Body of pancreas (tissue), 4 donors: ENCODE measurements at regions not wholly inside any gene's neighbourhood (a gene's known extent, or its start where the extent isn't known, plus 50 kb on each side); places are given as distances from the start of the nearest gene placed in this dataset.

ENCODE experiments used
- ATAC-seq: fragments of 150-250 bp; one replicate; pipeline ENCODE4 v1.9.1; 2016
- DNase-seq, 4 donors: peaks; one replicate each; pipeline ENCODE4 v3.0.0-alpha.2; 2019
- H3K27ac ChIP-seq, 4 donors: fragments of 200-600 bp; sonication (generic); 1 replicate in 3 of 4; 2 replicates in 1 of 4; pipeline versions ENCODE4 v1.5.1 to v1.6.1; 2016 to 2019; ENCODE audit warnings: mild to moderate bottlenecking in 1 of 4, mixed read lengths in 1 of 4, moderate library complexity in 1 of 4
- H3K27me3 ChIP-seq, 2 donors: fragments of 200-600 bp; sonication (generic); one replicate each; pipeline ENCODE4 v1.6.0; 2016; ENCODE audit warnings: mild to moderate bottlenecking in 1 of 2
- H3K36me3 ChIP-seq, 2 donors: fragments of 200-600 bp; sonication (generic); replicated peaks in 1 of 2; 2 replicates each; pipeline ENCODE4 v1.5.1; 2016; ENCODE audit warnings: low read depth in 2 of 2; ENCODE audit not compliant: insufficient read depth in 1 of 2
- H3K4me1 ChIP-seq: fragments of 200-600 bp; sonication (generic); one replicate; pipeline ENCODE4 v1.6.0; 2016
- H3K4me3 ChIP-seq, 2 donors: fragments of 200-600 bp; sonication (generic); 1 replicate in 1 of 2; 2 replicates in 1 of 2; pipeline ENCODE4 v1.5.1; 2016 to 2019
- H3K9me3 ChIP-seq, 3 donors: fragments of 200-600 bp; sonication (generic); 1 replicate in 2 of 3; 2 replicates in 1 of 3; pipeline ENCODE4 v1.5.1; 2016
- POLR2A ChIP-seq, 3 donors: fragments of 450-650 bp; IDR thresholded peaks; one replicate each; pipeline ENCODE4 v1.6.1; 2016; ENCODE audit warnings: antibody characterized with exemption in 3 of 3, mild to moderate bottlenecking in 2 of 3
- WGBS, 2 donors: methylation state at CpG; one replicate each; pipeline ENCODE4 v1.1.5; 2017; 5-methylcytosine and 5-hydroxymethylcytosine counted together
- intact Hi-C: fragments of 100-400 bp; cut with DNase I; formaldehyde crosslinking; loops from one replicate; pipeline ENCODE4 v1.15.1; 2023
- TF ChIP-seq, protein P1 (sequence below), 7 experiments: fragments of 450-650 bp in 4 of 7; fragments of 200-600 bp in 3 of 7; sonication (generic) in 3 of 7; IDR thresholded peaks; one replicate each; pipeline ENCODE4 v1.5.1; 2016 to 2019; ENCODE audit warnings: antibody characterized with exemption in 7 of 7

DNA sequence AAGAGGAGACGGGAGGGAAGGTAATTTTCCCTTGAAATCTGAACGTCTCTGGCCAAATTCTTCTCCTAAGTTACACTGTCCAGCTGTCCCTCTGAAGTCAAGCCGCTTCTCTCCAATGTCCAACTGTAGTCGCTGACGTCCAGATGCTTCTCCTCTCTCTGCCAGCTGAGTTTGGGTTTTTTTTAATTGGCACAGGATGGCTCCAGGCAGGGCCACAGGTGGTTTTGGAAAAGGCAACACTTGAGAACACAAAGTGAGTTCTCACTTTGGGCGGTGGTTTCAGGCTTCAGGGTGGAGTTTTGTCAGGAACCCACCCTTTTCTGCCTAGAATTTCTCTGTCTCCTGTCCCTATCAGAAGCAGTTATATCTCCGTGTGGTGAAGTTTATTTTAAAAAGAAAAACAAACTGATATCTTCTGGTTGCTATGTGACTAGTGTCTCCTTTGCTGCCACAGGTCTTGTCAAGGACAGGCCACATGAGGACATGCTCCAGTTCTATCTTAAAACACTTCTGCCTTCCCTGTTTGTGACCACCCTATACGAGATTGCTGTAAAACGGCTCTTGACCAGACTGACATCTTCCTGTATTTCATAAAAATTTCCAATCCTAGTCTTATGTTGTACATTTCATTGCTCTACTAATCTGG lies 472.3 kb upstream of the ADGRL4 start:
- Histone ChIP-seq H3K36me3 (no peaks in the 10 kb centered on the region), H3K27me3 (no peaks in the 10 kb centered on the region), H3K4me3 (no peak overlapping the region), H3K9me3 (no peaks in the 10 kb centered on the region), H3K27ac (no peak overlapping the region), H3K4me1 (no peaks in the 10 kb centered on the region)
- no peak for DNase-seq
- WGBS, 2 donors, result 55% methylated on average over 9 of the region's 9 CpGs
- intact Hi-C loops, result no loop called here
- TF ChIP-seq POLR2A (IDR thresholded peaks at IDR 0.05), result no peak
- TF ChIP-seq, protein P1, sequence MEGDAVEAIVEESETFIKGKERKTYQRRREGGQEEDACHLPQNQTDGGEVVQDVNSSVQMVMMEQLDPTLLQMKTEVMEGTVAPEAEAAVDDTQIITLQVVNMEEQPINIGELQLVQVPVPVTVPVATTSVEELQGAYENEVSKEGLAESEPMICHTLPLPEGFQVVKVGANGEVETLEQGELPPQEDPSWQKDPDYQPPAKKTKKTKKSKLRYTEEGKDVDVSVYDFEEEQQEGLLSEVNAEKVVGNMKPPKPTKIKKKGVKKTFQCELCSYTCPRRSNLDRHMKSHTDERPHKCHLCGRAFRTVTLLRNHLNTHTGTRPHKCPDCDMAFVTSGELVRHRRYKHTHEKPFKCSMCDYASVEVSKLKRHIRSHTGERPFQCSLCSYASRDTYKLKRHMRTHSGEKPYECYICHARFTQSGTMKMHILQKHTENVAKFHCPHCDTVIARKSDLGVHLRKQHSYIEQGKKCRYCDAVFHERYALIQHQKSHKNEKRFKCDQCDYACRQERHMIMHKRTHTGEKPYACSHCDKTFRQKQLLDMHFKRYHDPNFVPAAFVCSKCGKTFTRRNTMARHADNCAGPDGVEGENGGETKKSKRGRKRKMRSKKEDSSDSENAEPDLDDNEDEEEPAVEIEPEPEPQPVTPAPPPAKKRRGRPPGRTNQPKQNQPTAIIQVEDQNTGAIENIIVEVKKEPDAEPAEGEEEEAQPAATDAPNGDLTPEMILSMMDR (IDR thresholded peaks at IDR 0.05), result no peak
- ATAC-seq, result no peak

DNA sequence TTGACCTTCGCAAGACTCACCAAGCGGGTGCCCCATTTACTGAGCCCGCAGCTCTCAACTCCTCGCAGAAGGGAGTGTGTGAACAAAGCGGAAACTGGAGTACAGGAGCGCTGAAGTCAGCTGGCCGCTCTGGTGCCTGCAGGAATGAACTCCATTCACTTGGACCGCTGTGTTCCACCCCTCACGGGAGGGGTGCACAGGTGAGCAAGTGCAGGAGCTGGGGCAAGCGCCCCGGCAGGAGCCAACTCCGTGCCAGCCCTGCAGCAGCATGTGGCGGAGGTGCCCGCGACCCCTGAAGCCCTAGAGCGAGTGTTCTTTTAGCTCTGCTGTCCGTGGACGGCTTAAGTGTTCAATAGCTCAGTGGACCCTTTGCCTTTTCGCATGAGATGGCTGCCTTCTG lies 471.6 kb upstream of the ADGRL4 start:
- no peaks in the 10 kb centered on the region for H3K36me3 ChIP-seq
- no peak for TF ChIP-seq POLR2A (IDR thresholded peaks at IDR 0.05)
- TF ChIP-seq, protein P1 (IDR thresholded peaks at IDR 0.05), result no peak
- ATAC-seq (no peak), DNase-seq (no peak)
- H3K4me3 ChIP-seq, result no peak overlapping the region
- intact Hi-C loops, result no loop called here
- H3K27ac ChIP-seq, result no peak overlapping the region
- no peaks in the 10 kb centered on the region for H3K9me3 ChIP-seq
- no peaks in the 10 kb centered on the region for H3K4me1 ChIP-seq
- H3K27me3 ChIP-seq, result no peaks in the 10 kb centered on the region
- 87 to 92% methylated on average over 11 to 19 of the region's 19 CpGs for WGBS, 2 donors

DNA sequence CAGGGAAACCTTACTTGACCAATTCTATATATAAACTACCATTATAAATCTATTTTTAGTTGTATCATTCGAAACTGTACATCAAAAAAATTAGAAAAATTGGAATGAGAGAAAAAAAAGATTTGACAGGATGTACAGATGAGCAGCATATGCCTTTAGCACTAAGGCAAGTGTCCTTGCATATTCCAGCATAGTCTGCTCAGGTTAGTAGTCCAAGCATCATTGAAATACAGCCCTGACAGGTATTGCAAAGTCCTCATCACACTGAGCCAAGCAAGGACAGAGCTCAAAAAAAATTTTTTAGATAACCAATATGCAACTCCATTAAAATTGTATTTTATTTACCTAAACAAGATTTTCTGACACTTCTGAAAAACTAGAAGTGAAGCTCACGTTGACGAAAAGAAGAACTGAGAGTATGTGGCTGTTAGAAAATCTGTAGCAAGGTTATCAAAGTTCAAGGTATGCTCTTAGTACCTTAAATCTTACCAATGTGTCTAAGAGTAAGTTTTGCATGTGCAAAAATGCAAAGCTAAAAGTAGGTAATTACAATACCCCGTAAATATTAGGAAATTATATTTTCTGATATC lies 465.6 kb upstream of the ADGRL4 start:
- DNase-seq (no peak), ATAC-seq (no peak)
- 57 to 59% methylated on average over 4 of the region's 4 CpGs for WGBS, 2 donors
- Histone ChIP-seq H3K4me3 (no peak overlapping the region), H3K27me3 (no peaks in the 10 kb centered on the region), H3K27ac (no peak overlapping the region), H3K9me3 (no peaks in the 10 kb centered on the region), H3K4me1 (no peaks in the 10 kb centered on the region), H3K36me3 (no peaks in the 10 kb centered on the region)
- intact Hi-C loops, result no loop called here
- TF ChIP-seq, protein P1 (IDR thresholded peaks at IDR 0.05), result no peak
- TF ChIP-seq POLR2A (IDR thresholded peaks at IDR 0.05), result no peak

DNA sequence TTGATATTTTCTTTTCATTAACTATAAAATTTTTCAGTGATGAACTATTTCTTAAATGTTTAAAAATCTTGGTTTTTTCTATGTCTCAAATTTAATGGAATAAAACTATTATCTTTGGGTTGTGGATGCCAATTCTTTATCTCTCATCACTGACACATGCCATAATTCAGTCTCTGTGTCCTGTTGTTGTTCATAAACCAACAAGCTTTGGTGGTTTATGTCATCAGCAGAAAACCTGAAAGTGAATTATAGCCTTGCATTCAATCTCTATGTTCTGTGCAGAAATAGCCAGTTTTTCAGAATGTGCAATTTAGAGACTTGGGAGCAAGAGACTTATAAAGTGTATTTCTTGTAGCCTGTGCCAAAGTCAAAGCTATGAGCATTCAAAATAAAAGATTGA lies 462.6 kb upstream of the ADGRL4 start:
- H3K27me3 ChIP-seq, result no peaks in the 10 kb centered on the region
- intact Hi-C loops, result no loop called here
- ATAC-seq (no peak), DNase-seq (no peak)
- H3K9me3 ChIP-seq, result no peaks in the 10 kb centered on the region
- TF ChIP-seq, protein P1 (IDR thresholded peaks at IDR 0.05), result no peak
- no peak for TF ChIP-seq POLR2A (IDR thresholded peaks at IDR 0.05)
- no peaks in the 10 kb centered on the region for H3K36me3 ChIP-seq
- no peak overlapping the region for H3K27ac ChIP-seq
- no peak overlapping the region for H3K4me3 ChIP-seq
- H3K4me1 ChIP-seq, result no peaks in the 10 kb centered on the region
